ENCODE measurements at regions not wholly inside any gene's neighbourhood (a gene's known extent, or its start where the extent isn't known, plus 50 kb on each side); places are given as distances from the start of the nearest gene placed in this dataset.

- Histone ChIP-seq H3K36me3 (ENCODE audit: insufficient read depth, low read length) (no peaks in the 10 kb centered on the region), H3K4me1 (ENCODE audit: insufficient read depth, low read length, severe bottlenecking) (no peaks in the 10 kb centered on the region), H3K27ac (ENCODE audit: low read depth, low read length, poor library complexity, severe bottlenecking) (no peak overlapping the region), H4K20me1 (ENCODE audit: insufficient read depth, low read length) (no peaks in the 10 kb centered on the region), H3K27me3 (ENCODE audit: insufficient read depth, low read length) (no peaks in the 10 kb centered on the region), H3K9ac (ENCODE audit: low read length) (no peak overlapping the region), H3K79me2 (ENCODE audit: insufficient read depth, low read length) (no peaks in the 10 kb centered on the region), H2AFZ (ENCODE audit: low read length) (no peak overlapping the region), H3F3A (ENCODE audit: insufficient read depth, low read length) (no peaks in the 10 kb centered on the region), H3K9me2 (ENCODE audit: low read depth, low read length) (no peaks in the 10 kb centered on the region), H3K4me3 (ENCODE audit: low read depth, low read length, poor library complexity, severe bottlenecking) (no peak overlapping the region), H3K9me3 (ENCODE audit: low read length) (no peaks in the 10 kb centered on the region), H3K4me2 (ENCODE audit: low read length) (no peak overlapping the region)
- no peak for TF ChIP-seq EZH2 (IDR thresholded peaks at IDR 0.05; ENCODE audit: borderline replicate concordance, low read length)
- no peak for TF ChIP-seq CTCF (IDR thresholded peaks at IDR 0.05; ENCODE audit: low read length)
These were observed 448.5 kb upstream of the CCL2 start for GRCh38 chr17:33806631-33807030.

GRCh38 chr17:33809748-33810147 lies 445.3 kb upstream of the CCL2 start:
- no peaks in the 10 kb centered on the region for H3K79me2 ChIP-seq (ENCODE audit: insufficient read depth, low read length)
- H3K9me2 ChIP-seq (ENCODE audit: low read depth, low read length): no peaks in the 10 kb centered on the region
- H3K4me3 ChIP-seq (ENCODE audit: low read depth, low read length, poor library complexity, severe bottlenecking): no peak overlapping the region
- H3K9me3 ChIP-seq (ENCODE audit: low read length): no peaks in the 10 kb centered on the region
- H3K27ac ChIP-seq (ENCODE audit: low read depth, low read length, poor library complexity, severe bottlenecking): no peak overlapping the region
- no peaks in the 10 kb centered on the region for H3K4me1 ChIP-seq (ENCODE audit: insufficient read depth, low read length, severe bottlenecking)
- H4K20me1 ChIP-seq (ENCODE audit: insufficient read depth, low read length): no peaks in the 10 kb centered on the region
- no peaks in the 10 kb centered on the region for H3F3A ChIP-seq (ENCODE audit: insufficient read depth, low read length)
- no peaks in the 10 kb centered on the region for H3K36me3 ChIP-seq (ENCODE audit: insufficient read depth, low read length)
- H3K4me2 ChIP-seq (ENCODE audit: low read length): no peak overlapping the region
- TF ChIP-seq EZH2 (IDR thresholded peaks at IDR 0.05; ENCODE audit: borderline replicate concordance, low read length) (no peak), CTCF (IDR thresholded peaks at IDR 0.05; ENCODE audit: low read length) (no peak)
- no peak overlapping the region for H2AFZ ChIP-seq (ENCODE audit: low read length)
- H3K27me3 ChIP-seq (ENCODE audit: insufficient read depth, low read length): no peaks in the 10 kb centered on the region
- H3K9ac ChIP-seq (ENCODE audit: low read length): no peak overlapping the region

- Histone ChIP-seq H3K9ac (ENCODE audit: low read length) (no peak overlapping the region), H3K4me1 (ENCODE audit: insufficient read depth, low read length, severe bottlenecking) (no peaks in the 10 kb centered on the region), H4K20me1 (ENCODE audit: insufficient read depth, low read length) (no peaks in the 10 kb centered on the region), H3K36me3 (ENCODE audit: insufficient read depth, low read length) (no peaks in the 10 kb centered on the region), H3F3A (ENCODE audit: insufficient read depth, low read length) (no peaks in the 10 kb centered on the region), H3K9me3 (ENCODE audit: low read length) (no peaks in the 10 kb centered on the region), H3K9me2 (ENCODE audit: low read depth, low read length) (no peaks in the 10 kb centered on the region), H3K27ac (ENCODE audit: low read depth, low read length, poor library complexity, severe bottlenecking) (no peak overlapping the region), H3K4me3 (ENCODE audit: low read depth, low read length, poor library complexity, severe bottlenecking) (no peak overlapping the region), H2AFZ (ENCODE audit: low read length) (no peak overlapping the region), H3K27me3 (ENCODE audit: insufficient read depth, low read length) (no peaks in the 10 kb centered on the region), H3K4me2 (ENCODE audit: low read length) (no peak overlapping the region), H3K79me2 (ENCODE audit: insufficient read depth, low read length) (no peaks in the 10 kb centered on the region)
- TF ChIP-seq CTCF (IDR thresholded peaks at IDR 0.05; ENCODE audit: low read length) (no peak), EZH2 (IDR thresholded peaks at IDR 0.05; ENCODE audit: borderline replicate concordance, low read length) (no peak)
These were observed 443.9 kb upstream of the CCL2 start for GRCh38 chr17:33811004-33811760.
